ENCODE measurements at regions not wholly inside any gene's neighbourhood (a gene's known extent, or its start where the extent isn't known, plus 50 kb on each side); places are given as distances from the start of the nearest gene placed in this dataset.

DNA sequence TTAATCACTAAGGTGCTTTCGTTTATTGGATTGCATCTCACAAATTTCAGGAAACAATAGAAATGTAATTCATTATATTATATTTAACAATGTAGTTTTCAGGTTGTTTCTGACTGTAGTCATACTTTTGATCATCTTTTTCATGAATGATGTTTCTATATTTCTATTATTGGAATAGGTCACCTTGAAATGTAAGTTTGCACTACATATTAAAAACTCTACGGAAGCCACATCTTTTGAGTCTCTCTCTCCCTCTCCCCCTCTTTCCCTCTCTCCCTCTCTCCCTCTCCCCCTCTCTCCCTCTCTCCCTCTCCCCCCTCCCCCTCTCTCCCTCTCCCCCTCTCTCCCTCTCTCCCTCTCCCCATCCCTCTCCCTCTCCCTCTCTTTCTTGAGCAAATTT, 131.3 kb upstream of the FBXL4 start:
- DNase-seq, result no peak

DNA sequence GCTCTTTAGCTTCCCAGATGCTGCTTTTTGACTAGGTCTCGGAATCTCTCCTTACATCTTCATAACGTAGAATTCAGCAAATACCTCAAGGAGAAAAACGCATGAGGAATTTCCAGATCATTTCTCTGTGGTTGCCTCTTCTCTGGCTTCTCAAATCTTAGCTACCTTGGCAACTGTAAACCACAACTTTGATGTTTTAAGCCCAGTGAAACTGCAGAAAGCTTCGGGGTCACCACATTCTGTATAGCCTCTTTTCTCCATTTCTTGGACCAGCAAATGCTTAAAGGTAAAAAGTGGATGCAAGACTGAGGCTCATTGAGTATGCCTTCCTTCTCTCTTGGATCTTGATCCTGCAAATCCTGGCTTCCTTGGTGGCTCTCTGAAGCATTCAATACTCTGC, 125.5 kb upstream of the FBXL4 start:
- no peak for DNase-seq

- DNase-seq, result no peak
These were observed 118.3 kb upstream of the FBXL4 start for GRCh38 chr6:99066044-99066443.

DNA sequence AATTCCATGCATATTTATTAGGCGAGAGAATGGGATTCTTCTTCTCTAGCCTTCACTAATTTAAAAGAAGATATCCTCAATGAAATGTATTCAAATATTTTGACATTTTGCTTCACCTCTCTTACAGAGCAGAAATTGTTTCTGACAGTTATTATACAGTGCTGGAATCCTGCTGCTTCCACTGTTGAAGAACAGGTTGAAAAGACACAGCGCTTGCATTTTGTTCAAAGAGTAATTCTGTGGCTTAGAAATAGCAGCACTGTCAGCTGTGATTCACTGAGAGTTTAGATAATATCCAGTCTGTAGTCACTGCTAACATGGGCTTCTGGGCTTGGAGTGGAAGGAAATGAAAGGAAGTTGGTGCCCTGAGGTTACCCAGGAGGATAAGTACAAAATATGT, 117.1 kb upstream of the FBXL4 start:
- DNase-seq, result peak in 1 of 56 donors; percentile 2

GRCh38 chr6:99036672-99037071, 88.9 kb upstream of the FBXL4 start:
- DNase-seq, result no peak

GRCh38 chr6:99032396-99032795, 84.7 kb upstream of the FBXL4 start:
- no peak for DNase-seq

- DNase-seq, result no peak
These were observed 84.2 kb upstream of the FBXL4 start for GRCh38 chr6:99031957-99032356.

GRCh38 chr6:99030915-99031314, 83.2 kb upstream of the FBXL4 start:
- DNase-seq, result no peak

DNA sequence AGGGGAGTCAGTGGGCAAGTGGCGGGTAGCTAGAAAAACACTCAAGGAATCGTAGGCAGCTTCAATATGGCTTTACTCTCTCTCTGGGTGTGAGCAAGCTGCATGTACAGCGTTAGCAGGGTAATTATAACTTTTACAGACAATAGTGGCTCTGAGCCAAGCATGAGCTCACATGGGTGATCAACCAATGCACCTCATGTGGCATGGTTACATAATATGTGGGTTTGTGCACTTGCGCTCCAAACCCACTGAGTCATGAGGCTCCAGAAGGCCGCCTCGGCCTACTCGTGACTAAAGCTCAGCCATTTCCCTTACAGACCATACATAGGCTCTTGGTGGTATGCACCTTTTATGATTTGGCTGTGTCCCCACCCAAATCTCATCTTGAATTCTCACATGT, 78.4 kb upstream of the FBXL4 start:
- DNase-seq, result no peak

DNA sequence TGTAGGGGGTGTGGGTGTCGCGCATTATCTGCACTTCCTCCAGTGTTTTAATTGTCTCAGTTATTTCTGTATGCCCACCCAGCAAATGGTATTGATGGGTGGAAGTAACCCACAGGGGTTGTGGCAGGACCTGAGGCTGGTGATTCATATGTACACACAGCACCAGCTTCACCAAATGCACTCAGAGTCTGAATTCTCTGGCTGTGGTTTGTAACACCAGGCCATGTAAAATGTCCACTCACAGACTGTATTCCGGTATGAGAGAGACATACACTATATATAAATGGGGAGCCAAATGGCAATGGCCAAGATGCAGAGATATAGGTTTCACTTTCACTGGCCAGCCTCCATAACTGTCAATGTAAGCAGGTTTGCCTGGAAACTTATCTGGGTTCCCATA, 76.3 kb upstream of the FBXL4 start:
- DNase-seq, result no peak

DNA sequence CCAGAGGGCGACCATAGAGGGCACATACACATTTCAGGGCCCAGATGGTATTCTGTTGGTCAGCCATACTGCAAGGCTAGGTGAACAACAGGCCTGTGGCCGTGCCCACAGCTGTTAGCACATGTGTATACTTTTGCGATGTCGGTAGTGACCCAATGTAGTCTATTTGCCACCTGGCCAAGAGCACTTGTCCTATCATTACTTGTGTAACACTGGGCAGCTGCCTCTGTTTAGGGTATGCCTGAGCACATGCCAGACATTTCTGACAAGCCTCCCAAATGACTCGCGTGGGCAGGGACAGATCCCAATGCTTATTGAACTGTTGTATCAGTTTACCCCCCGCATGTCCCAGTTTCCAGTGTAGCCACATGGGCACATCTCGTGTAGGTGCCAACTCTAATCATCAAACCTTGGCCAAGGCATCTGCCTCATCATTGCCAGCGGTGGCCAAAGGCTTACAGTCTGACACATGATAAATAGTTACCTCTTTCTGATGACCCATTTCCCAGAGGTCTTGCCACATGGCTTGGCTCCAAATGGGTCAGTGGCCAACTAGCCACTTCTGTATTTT, 74.4 kb upstream of the FBXL4 start:
- DNase-seq, result no peak

DNA sequence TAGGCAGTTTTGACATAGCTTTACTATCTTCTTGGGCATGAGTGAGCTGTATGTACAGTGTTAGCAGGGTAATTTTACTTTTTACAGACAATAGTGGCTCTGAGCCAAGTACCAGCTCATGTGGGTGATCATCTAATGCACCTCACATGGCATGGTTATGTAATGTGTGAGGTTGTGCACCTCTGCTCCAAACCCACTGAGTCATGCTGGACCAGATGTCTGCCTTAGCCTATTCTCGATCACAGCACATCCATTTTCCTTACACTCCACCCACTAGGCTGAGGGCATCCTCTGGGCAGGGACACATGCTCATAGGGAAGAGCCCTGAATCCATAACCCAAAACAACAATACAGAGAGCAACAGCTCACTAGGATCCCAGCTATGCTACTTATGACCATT, 71.6 kb upstream of the FBXL4 start:
- DNase-seq, result peak in 12 of 56 donors; percentile 1 to 23 (median 6)

GRCh38 chr6:99017150-99017549, 69.4 kb upstream of the FBXL4 start:
- DNase-seq, result no peak

GRCh38 chr6:99016355-99016754, 68.6 kb upstream of the FBXL4 start:
- no peak for DNase-seq

DNA sequence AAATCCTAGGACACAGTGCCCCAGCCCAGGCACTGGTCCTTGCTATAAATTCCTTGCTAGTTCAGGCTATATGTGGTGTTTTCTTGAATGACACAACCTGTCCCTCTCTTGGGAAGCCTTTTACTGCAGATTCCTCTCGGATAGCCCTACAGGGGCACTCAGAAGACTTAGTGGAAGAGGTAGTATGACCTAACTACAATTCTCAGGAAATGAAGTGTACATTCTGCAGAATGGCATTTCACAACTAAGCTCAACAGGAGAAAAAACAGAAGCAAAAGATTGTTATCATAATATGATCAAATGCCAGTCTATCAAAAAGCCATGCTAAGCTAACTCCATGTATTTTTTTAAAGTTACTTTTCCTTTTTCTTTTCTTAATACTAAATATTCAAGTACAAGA, 66.3 kb upstream of the FBXL4 start:
- no peak for DNase-seq

DNA sequence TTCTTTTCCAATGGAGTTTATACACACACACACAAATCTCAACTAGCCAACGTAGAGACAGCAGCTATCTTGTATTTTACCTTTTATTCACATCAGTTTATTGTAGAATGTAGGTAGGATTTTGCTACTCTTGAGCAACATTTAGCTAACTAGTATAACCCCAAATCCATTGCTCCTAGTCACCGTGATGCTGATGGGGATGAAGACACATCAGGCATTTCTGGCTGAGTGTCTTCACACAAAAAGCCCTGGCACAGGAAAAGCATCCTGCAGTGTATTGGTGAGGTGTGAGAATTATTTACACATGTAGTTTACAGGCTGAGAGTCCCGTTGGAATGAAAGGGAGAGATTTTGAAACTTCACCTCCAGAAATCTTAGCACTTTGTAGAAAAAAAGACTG, 65.9 kb upstream of the FBXL4 start:
- no peak for DNase-seq

DNA sequence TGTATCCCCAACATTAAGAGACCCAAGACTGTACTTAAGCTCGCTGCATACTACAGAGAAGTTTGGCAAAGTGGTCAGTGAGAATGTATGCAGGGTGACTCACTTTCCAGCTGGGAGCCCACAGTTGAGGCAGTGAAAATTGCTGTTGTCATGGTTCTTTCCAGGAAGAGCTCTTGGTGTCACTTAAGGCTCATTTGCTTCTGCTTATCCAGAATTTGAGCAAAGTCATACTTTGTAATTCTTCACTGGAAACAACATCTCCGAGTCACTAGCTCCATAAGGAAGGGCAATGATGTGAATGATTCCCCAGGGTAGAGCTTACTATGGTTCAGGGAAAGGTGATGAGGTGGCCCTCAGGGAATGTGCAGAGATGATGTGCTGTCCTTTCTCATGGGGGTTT, 65.4 kb upstream of the FBXL4 start:
- DNase-seq, result no peak

GRCh38 chr6:99011151-99011550, 63.4 kb upstream of the FBXL4 start:
- no peak for DNase-seq

GRCh38 chr6:99002831-99003230, 55.1 kb upstream of the FBXL4 start:
- no peak for DNase-seq

- no peak for DNase-seq
These were observed 50.4 kb upstream of the FBXL4 start for GRCh38 chr6:98998103-98998502.
